Pulmonary artery endothelial cell (primary cell): ENCODE measurements at regions not wholly inside any gene's neighbourhood (a gene's known extent, or its start where the extent isn't known, plus 50 kb on each side); places are given as distances from the start of the nearest gene placed in this dataset.
"Not testable (repeated sequence)": the region's sequence is repeated elsewhere in the genome, so short reads cannot be mapped to it uniquely, and the experiment has no call there.

Experiments
- DNase-seq: peaks from one replicate; pipeline ENCODE4 v3.0.0-alpha.2; 2011; ENCODE audit warnings: low read depth, low spot score

DNA sequence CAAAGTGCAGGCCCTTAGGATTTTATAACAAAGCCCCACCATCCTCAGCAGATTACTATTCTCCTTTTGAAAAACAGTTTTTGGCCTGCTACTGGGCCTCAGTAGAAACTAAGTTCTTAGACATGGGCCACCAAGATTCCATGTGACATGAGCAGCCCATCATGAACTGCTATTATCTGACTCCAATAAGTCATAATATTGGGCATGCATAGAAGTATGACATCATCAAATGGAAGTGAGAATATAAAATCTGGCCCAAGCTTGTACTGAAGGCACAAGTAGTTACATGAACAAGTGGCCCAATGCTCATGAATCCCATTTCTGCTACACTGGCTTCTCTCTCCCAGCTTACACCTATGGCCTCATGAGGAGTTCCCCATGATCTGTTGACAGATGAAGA lies 404.8 kb downstream of the EPHA5 start:
- DNase-seq = no peak

DNA sequence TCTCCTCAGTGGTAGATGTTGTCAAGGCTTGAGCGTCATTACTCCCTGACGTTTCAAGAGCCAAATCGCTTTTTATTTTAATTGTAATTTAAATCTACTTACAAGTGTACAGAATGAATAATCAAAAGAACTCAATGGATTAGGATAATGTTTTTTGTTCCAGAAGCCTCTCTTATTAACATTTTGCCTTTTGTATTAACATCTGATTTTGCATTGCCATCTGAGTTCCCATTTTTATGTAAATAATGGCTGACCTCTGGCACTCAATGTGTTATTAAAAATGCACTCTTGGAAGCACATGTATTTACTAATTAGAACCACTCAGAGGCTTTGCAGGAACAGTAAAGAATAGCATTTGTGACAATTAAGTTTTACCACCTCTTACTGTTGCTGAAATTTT lies 411.0 kb downstream of the EPHA5 start:
- no peak for DNase-seq

- DNase-seq = no peak
These were observed 419.4 kb downstream of the EPHA5 start for GRCh38 chr4:65250916-65251315.

DNA sequence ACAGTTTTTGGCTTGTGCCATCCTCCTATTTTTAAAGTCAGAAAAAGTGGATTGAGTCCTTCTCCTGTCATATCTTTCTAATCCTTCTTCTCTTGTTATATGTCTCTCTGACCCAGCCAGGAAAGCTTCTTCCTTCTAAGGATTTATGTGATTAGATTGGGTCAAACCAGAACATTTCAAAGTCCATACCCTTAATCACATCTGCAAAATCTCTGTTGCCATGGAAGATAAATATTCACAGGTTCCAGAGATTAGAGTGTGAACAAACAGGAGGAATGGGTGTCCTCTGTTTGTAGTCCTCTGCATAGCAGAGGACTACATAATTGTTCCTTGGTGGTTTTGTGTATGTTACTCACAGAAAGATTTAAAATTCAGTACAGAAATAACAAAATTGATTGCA lies 421.2 kb downstream of the EPHA5 start:
- no peak for DNase-seq

DNA sequence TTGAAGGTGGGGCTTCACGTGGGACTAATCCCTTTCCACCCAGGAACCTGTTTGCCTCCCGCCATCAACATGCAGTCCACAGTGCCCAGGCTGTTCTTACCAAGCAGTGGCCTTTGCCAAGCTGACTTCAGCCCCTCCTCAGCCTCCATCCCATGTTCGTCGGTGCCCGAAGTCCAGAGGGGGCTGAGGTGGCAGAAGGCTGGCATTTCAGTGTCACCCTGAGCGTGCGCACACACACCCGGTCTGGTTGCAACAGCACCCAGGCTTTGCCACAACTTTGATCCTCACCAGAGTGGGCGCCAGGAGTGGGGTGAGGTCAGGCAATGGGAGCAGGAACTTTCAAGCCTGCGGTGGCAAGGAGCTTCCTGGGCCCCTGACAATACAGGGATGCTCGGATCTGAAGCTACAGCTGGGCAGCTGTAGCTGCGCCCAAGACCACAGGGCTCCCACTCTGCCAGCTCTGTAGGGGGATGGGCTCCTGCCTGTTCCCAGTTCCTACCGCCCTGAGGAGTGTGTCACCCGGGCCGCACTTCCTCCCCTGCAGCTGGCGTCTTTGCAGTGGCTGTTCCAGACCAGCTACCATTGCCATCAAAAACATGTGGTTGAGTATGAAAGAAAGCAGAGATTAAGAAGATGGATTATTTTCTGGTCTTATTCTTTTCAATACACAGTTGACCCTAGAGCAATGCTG lies 428.0 kb downstream of the EPHA5 start:
- no peak for DNase-seq

GRCh38 chr4:65241257-65241997 lies 428.9 kb downstream of the EPHA5 start:
- no peak for DNase-seq

DNA sequence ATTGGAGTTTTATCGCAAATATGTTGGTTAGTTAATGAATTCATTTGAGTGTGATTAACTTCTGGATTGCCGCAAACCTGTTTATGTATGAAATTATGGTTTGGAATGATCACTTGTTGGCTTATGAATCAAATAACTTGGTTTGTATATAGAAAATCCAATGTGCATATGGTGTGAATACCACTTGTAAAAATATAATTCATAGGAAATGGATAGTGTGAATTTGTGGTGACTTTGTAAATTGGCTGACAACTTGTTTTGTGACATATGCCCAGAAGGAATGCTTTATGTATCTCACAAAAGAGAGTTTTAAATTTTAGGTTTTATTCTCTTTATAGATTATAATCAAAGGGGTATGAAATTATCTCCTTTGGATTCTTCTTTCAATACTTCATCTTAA lies 436.2 kb downstream of the EPHA5 start:
- no peak for DNase-seq

- no peak for DNase-seq
These were observed 442.7 kb downstream of the EPHA5 start for GRCh38 chr4:65227628-65228027.

- DNase-seq = no peak
These were observed 446.7 kb downstream of the EPHA5 start for GRCh38 chr4:65223601-65224000.

DNA sequence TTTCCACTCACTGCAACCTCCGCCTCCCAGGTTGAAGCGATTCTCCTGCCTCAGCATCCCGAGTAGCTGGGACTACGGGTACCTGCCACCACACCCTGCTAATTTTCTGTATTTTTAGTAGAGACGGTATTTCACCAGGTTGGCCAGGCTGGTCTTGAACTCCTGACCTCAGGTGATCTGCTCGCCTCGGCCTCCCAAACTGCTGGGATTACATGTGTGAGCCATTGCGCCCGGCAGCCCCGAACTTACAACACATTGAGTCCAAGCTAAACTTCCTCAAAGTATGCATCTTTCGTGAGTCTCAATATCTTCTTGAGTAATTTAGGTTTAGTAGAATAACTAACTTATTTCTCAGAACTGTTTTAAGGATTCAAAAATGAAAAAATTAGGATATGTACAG lies 447.2 kb downstream of the EPHA5 start:
- DNase-seq = not testable (repeated sequence)

DNA sequence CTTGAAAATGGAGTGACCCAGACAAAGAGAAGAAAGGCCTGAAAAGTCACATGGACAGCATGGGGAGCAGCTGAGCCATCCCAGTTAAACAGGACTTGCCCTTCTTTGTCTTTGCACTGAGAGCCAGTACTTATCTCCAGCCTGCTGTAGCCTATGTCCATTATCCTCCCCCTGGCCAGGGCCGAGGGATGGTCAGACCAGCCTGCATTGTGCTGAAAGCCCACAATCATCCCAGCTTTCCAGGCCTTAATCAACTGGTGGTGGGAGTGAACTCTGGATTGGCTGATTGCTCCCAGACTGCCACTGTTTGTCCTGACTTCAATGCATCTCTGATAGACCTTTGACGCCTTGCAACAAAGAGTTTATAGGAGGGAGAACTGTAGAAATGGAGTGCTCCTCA lies 453.1 kb downstream of the EPHA5 start:
- no peak for DNase-seq

DNA sequence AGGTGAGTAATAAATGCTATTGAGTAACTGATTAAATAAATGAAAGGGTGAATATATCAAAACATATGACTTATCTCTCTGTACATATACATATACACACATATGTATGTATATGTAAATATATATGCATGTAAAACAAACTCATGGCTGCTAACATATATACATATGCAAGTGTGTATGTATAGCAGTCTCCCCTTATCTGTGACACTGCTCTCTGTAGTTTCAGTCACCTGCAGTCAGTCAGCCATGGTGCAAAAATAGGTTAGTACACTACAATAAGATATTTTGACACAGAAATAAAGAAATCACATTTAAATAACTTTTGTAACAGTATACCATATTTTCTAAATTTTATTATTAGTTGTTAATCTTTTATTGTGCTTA lies 467.4 kb downstream of the EPHA5 start:
- DNase-seq = no peak

GRCh38 chr4:65202165-65202852 lies 468.0 kb downstream of the EPHA5 start:
- no peak for DNase-seq

DNA sequence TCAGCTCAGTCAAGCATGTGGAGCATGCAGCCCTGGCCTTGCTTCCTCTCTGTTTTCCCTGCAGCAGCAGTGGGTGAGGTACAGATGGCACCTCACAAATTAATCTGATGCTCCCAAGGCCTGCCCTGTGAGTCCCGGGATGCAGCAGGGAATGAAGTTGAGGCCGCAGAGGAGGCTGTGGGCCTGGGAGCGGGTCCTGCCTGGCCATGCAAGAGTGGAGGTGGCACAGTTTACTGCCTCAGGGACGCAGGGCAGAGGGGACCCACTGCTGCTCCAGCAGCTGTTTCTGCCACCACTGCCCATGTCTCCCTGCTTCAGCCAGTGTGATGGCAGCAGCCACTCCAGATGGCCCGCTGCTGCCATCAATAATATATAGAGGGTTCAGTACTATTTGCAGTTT lies 474.6 kb downstream of the EPHA5 start:
- DNase-seq = no peak

- no peak for DNase-seq
These were observed 475.3 kb downstream of the EPHA5 start for GRCh38 chr4:65195002-65195401.

- no peak for DNase-seq
These were observed 476.3 kb downstream of the EPHA5 start for GRCh38 chr4:65193985-65194384.

DNA sequence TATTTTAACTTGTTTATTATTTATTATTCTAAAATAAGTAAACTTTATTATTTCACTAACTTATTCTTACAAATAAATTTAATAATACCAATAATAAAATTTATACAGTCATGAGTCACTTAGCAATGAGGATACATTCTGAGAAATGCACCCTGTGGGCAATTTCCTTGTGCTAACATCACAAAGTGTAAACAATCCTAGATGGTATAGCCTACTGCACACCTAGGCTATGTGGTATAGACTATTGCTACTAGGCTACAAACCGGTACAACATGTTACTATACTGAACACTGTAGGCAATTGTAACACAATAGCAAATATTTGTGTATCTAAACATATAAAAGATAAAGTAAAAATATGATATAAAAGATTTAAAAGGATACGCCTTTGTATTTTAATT lies 479.5 kb downstream of the EPHA5 start:
- no peak for DNase-seq

- no peak for DNase-seq
These were observed 494.7 kb downstream of the EPHA5 start for GRCh38 chr4:65175585-65175984.

- DNase-seq = no peak
These were observed 499.3 kb downstream of the EPHA5 start for GRCh38 chr4:65170768-65171514.

DNA sequence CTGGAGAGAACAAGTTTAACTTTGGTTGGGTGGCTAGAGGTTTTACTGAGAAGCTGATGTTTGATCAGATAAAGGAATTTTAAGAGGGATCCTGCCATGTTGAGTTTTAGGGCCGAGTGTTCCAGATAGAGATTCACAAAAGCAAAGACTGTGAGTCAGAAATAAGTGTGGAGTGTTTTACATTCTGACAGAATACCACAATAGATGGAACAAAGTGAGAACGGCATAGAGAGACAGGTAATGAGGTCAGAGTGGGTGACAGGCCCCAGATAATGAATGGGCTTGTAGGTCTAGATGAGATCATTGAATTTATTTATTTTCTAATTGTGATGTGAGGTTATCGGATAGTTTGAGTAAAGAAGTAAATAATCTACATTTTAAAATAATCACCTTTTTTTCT lies 502.6 kb downstream of the EPHA5 start:
- DNase-seq = no peak

DNA sequence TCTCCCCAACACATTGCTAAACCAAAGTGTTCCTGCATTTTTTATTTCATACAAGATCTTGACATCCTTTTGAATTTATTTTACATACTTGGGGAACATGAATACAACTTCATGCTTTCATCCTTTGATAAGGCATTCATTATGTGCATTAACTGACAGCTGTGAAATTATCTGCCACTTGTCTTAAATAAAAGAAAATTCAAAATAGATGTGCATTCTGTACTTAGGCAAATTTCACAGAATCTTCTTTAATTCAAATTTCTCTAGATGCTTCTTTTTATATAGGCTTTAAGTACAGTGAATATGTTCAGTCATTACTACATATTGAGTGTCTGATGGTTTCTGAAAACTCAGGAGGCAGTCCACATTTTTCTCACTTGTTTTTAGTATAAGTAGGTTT lies 518.1 kb downstream of the EPHA5 start:
- no peak for DNase-seq

DNA sequence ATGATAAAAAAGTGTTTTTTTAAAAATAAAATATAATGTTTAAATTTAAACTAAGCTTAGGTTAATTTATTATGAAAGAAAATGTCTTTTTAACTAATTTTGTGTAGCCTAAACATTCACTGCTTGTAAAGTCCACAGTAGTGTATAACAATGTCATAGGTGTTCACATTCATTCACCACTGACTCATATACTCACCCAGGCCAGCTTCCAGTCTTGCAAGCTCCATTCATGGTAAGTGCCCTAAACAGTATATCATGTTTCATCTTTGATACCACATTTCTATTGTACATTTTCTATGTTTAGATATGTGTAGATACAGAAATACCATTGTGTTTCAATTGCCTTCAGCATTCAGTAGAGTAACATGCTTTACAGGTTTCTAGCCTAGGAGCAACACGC lies 530.3 kb downstream of the EPHA5 start:
- DNase-seq = no peak
